Lower leg skin (tissue), 3 donors: ENCODE measurements at regions not wholly inside any gene's neighbourhood (a gene's known extent, or its start where the extent isn't known, plus 50 kb on each side); places are given as distances from the start of the nearest gene placed in this dataset.

Source experiments
- POLR2A ChIP-seq, 2 donors: fragments of 450-650 bp; IDR thresholded peaks; one replicate each; pipeline ENCODE4 v1.6.1; 2016 to 2017; ENCODE audit warnings: antibody characterized with exemption in 2 of 2, mild to moderate bottlenecking in 1 of 2, moderate library complexity in 1 of 2
- TF ChIP-seq, protein P1 (sequence below), 3 donors: fragments of 450-650 bp; IDR thresholded peaks; one replicate each; pipeline ENCODE4 v1.5.1; 2016; ENCODE audit warnings: antibody characterized with exemption in 3 of 3, mild to moderate bottlenecking in 3 of 3, moderate library complexity in 2 of 3

DNA sequence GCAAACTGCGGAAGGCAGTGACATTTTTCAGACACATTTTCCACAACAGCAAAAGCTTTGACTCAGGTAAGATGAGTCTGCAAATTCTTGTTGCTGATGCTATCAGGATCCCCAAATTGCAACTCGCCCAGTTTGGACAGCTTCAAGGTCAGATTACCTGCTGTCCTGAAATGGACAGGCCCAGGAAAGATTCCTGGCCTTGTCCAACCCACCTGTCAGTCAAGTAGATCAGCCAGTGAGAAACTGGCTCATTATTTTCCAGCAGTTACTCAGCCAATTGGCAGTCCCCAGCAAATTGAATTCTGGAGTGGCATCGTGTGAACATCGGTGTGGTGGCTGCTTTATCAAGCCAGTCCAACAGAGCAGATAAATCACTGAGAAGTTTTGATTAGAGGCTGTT lies 84.5 kb upstream of the SNAP25 start:
- TF ChIP-seq, protein P1, sequence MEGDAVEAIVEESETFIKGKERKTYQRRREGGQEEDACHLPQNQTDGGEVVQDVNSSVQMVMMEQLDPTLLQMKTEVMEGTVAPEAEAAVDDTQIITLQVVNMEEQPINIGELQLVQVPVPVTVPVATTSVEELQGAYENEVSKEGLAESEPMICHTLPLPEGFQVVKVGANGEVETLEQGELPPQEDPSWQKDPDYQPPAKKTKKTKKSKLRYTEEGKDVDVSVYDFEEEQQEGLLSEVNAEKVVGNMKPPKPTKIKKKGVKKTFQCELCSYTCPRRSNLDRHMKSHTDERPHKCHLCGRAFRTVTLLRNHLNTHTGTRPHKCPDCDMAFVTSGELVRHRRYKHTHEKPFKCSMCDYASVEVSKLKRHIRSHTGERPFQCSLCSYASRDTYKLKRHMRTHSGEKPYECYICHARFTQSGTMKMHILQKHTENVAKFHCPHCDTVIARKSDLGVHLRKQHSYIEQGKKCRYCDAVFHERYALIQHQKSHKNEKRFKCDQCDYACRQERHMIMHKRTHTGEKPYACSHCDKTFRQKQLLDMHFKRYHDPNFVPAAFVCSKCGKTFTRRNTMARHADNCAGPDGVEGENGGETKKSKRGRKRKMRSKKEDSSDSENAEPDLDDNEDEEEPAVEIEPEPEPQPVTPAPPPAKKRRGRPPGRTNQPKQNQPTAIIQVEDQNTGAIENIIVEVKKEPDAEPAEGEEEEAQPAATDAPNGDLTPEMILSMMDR (IDR thresholded peaks at IDR 0.05), result no peak
- TF ChIP-seq POLR2A (IDR thresholded peaks at IDR 0.05), result no peak
